GM18519 (cell line): ENCODE measurements at regions not wholly inside any gene's neighbourhood (a gene's known extent, or its start where the extent isn't known, plus 50 kb on each side); places are given as distances from the start of the nearest gene placed in this dataset.
"Not testable (repeated sequence)": the region's sequence is repeated elsewhere in the genome, so short reads cannot be mapped to it uniquely, and the experiment has no call there.

Experiments used
- ATAC-seq: cut with Tn5 transposase; IDR thresholded peaks from one replicate; pipeline ENCODE4 v1.9.1; 2021; ENCODE audit warnings: mild to moderate bottlenecking, moderate library complexity; ENCODE audit not compliant: unreplicated experiment, low FRiP score

DNA sequence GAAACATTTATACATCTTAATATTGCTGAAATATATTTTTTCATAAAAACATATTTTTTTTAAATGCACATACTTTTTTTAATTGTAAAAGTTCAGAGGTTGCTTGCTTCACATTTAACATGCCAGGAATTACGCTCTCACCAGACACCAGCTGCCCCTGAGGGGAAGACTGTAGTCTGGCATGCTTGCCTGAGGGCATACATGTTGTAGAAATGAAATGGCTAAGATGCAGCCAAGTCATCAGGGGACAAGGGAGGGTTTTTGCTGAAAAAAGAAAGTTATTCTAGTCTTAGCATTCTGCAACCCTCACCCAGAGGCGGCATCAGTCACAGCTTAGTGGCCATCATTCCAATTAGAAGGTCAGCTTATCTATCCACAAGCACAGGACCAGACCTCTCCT, 426.7 kb upstream of the FTMT start:
- ATAC-seq: no peak

DNA sequence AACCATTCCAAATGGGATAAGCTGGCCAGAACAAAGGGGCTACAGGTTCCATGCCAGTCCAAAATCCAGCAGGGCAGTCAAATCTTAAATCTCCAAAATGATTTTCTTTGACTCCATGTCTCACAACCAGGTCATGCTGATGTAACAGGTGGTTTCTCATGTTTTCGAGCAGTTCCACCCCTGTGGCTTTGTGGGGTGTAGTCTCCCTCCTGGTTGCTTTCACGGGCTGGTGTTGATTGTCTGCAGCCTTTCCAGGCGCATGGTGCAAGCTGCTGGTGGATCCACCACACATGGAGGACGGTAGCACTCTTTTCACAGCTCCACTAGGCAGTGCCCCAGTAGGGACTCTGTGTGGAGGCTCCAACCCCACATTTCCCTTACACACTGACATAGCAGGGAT, 425.5 kb upstream of the FTMT start:
- ATAC-seq: no peak

DNA sequence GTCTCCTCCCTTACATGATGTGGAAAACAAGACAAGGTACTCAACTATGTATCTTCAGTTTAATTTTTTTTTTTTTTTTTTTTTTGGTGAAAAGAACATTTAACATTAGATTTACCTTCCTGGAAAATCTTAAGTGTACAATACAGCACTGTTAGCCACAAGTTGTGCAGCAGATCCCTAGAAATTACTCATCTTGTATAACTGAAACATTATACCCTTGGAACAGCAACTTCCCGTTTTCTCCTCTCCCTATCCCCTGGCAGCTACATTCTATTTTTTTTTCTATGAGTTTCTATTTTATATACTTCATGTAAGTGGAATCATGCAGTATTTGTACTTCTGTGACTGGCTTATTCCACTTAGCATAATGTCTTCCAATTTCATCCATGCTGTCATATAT, 421.9 kb upstream of the FTMT start:
- no peak for ATAC-seq

- no peak for ATAC-seq
Measured at GRCh38 chr5:121430538-121430937, 421.1 kb upstream of the FTMT start.

GRCh38 chr5:121445511-121445910, 406.2 kb upstream of the FTMT start:
- no peak for ATAC-seq

GRCh38 chr5:121462441-121462840, 389.2 kb upstream of the FTMT start:
- no peak for ATAC-seq

GRCh38 chr5:121471222-121471621, 380.5 kb upstream of the FTMT start:
- not testable (repeated sequence) for ATAC-seq

DNA sequence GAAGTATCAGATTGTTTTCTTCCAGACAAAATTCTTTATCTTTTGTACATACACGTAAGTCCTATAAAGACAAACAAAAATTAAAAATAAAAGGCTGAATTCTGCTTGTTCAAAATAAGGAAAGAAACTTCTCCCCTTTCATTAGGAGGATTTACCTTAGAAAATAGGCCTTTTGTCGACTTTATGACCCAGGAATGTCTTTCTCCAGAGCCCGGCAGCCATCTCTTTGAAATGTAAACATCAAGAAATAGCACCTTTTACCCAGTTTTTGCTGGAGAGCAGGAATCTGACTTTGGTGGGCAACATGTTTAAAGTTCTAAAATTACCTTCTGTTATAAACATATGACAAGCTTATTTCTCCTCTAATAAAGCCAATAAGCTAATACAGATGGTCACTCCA, 373.0 kb upstream of the FTMT start:
- no peak for ATAC-seq

DNA sequence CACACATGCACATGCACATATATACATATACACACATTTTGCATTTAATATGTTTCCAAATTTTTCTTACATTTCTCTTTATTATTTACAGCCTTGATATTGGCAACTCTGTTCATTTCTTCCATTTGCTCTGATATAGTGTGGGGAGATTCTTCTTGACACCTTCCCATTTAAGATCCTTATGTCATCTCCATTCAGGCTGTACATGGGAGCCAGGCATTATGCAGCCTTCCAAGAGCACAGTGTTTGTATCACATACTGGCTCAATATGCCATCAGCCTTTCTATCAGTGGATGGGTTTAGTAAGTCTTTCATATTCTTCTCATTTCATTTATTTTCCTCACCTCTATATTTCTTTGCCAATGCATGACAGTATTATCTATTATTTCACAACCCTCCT, 372.3 kb upstream of the FTMT start:
- ATAC-seq: no peak

DNA sequence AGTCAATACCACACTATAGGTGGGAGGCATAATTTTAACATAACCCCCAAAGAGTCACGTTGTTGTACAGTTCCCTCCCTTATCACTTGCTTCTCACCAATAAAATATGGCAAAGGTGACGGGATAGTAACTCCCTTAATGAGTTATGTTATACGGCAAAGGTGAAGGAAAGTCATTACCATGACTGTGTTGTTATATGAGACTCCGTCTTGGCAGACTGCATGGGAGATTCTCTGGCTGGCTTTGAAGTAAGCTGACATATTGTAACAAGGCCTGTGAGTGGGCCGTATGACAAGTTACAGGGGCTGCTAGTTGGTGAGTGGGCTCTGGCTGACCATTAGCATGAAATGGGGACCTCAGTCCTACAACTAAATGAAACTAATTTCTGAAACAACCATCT, 366.4 kb upstream of the FTMT start:
- no peak for ATAC-seq

DNA sequence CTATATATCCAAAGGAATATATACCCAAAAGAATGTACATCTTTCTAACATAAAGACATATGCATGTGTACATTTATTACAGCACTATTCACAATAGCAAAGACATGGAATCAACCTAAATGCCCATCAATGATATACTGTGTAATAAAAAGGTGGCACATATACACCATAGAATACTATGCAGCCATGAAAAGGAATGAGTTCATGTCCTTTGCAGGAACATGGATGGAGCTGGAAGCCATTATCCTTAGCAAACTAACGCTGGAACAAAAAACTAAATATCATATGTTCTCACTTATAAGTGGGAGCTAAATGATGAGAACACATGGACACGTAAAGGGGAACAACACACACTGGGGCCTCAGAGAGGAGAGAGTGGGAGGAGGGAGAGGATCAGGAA, 365.7 kb upstream of the FTMT start:
- not testable (repeated sequence) for ATAC-seq

DNA sequence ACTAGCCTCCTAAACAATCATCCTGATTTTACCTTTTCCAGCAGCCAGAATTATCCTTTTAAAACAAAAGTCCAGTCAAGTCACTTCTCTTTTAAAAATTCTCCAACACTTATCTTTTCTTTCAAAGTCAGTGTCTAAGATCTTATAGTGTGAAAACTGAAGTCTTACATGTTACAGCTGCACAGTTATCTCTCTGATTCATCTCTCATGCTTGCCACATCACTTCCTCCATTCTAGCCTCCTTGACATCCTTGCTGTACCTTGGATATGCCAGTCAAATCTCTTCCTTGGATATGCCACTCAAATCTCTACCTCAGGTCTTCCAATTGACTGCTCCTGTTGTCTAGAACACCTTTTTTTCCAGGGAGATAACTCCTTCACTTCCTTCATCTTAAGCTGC, 361.7 kb upstream of the FTMT start:
- ATAC-seq: no peak

- ATAC-seq: no peak
Measured at GRCh38 chr5:121497176-121497575, 354.5 kb upstream of the FTMT start.

GRCh38 chr5:121500310-121500709, 351.4 kb upstream of the FTMT start:
- no peak for ATAC-seq

- ATAC-seq: no peak
Measured at GRCh38 chr5:121503111-121503840, 348.4 kb upstream of the FTMT start.

GRCh38 chr5:121516997-121517396, 334.7 kb upstream of the FTMT start:
- no peak for ATAC-seq

- no peak for ATAC-seq
Measured at GRCh38 chr5:121525706-121526105, 326.0 kb upstream of the FTMT start.

GRCh38 chr5:121526908-121527307, 324.8 kb upstream of the FTMT start:
- ATAC-seq: no peak

DNA sequence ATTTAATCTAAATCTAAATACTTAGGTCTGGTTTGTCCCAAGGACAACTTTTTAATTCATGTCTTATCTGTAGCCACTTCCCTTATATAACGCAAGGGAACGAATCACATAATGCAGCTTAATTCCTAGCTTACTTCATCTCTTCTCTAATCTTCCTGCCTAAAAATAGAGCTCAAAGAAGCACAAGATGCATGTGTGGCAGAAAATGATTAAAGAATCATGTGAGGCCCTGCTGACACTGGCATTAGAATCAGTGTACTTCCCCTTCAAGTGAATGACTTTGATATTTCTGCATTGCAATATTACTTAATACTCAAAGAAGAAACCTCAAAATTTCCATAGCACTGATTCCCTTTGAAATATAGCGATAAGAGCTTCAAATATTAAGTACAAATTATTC, 317.9 kb upstream of the FTMT start:
- no peak for ATAC-seq

- ATAC-seq: no peak
Measured at GRCh38 chr5:121550989-121551388, 300.7 kb upstream of the FTMT start.

DNA sequence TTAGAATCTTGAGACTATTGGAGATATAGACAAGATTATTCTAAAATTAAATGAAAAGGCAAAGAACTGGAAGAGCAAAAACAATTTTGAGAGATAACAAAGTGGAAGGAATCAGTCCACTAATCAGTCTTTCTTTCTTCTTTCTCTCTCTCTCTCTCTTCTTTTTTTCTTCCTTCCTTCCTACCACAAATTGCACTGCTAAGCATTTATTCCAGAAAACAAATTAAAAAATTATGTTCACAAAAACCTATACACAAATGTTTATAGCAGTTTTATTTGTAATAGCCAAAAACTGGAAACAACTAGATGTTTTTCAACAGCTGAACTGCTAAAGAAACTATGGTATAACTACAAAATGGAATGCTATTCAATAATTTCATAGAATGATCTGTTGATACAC, 291.9 kb upstream of the FTMT start:
- ATAC-seq: no peak

DNA sequence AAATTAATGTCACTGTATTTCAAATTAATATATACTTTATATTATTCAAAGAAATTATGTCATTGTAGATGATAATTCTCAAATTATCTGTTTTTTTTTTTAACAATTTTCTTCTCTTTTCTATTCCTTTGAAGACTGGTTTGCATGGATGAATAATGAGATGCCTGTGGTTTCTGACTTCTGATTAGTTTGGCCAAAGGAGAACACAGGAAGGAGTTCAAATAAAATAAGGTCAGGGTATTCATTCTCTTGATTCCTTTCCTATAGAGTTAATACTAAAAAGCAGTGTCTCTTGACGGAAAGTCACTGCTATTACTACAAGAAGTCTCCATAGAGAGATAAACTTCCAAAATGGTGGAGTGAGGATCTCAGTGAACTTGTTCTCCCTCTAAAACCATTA, 279.6 kb upstream of the FTMT start:
- ATAC-seq: no peak
